Activated T-helper 1 cell treated with anti-CD3 and anti-CD28 coated beads, Interleukin-2, amount 50 U/mL, for 16 hours (primary cell): ENCODE measurements at regions not wholly inside any gene's neighbourhood (a gene's known extent, or its start where the extent isn't known, plus 50 kb on each side); places are given as distances from the start of the nearest gene placed in this dataset.

Source experiments
- DNase-seq, 2 donors: peaks; one replicate each; pipeline ENCODE4 v3.0.0-alpha.2; 2020; ENCODE audit warnings: low read depth in 1 of 2, low spot score in 1 of 2

GRCh38 chr13:99617474-99618255 lies 116.4 kb downstream of the TM9SF2 start:
- no peak for DNase-seq

DNA sequence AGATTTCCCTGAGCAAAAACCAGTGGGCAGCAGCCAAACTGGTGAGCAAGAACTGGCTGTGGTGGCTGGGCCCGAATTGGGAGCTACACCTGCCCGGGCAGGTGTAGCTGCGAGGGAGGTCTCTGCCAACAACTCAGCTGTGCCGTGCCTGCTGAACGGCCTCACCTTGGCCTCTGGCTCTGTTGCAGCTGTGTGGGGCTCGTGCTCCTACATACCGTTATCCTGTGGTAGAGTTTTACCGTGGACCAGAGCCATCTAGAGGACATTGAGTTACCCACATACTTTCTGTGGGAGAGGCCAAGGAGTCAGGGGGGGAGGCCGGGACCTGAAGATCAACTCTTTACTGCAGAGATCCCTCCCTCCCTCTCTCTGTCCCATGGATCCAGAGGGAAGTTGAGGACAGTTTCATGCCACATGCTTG lies 113.2 kb downstream of the TM9SF2 start:
- DNase-seq = no peak
